GM21825 (cell line): ENCODE measurements at regions not wholly inside any gene's neighbourhood (a gene's known extent, or its start where the extent isn't known, plus 50 kb on each side); places are given as distances from the start of the nearest gene placed in this dataset.

Experiments used
- ATAC-seq: cut with Tn5 transposase; IDR thresholded peaks from one replicate; pipeline ENCODE4 v1.9.1; 2021; ENCODE audit warnings: mild to moderate bottlenecking, moderate library complexity; ENCODE audit not compliant: unreplicated experiment

GRCh38 chr10:21176934-21177480 lies 279.9 kb upstream of the NEBL start:
- ATAC-seq = no peak

DNA sequence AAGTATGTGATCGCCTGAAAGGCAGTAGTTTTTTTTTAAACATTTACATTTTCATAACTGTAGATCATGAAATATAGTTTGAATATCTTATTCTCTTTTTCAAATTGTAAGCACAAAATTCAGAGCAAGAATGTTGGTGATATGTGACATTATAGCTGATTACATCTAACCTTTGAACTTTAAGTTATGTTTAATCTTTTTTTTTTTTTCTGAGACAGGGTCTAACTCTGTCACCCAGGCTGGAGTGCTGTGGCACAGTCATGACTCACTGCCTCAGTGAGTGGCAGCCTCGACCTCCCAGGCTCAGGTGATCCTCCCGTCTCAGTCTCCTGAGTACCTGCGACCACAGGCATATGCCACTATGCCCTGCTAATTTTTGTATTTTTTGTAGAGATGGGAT lies 278.7 kb upstream of the NEBL start:
- no peak for ATAC-seq

- no peak for ATAC-seq
Measured at GRCh38 chr10:21174715-21175495, 277.8 kb upstream of the NEBL start.

GRCh38 chr10:21173802-21174714 lies 276.9 kb upstream of the NEBL start:
- no peak for ATAC-seq

- no peak for ATAC-seq
Measured at GRCh38 chr10:21172930-21173801, 276.1 kb upstream of the NEBL start.

DNA sequence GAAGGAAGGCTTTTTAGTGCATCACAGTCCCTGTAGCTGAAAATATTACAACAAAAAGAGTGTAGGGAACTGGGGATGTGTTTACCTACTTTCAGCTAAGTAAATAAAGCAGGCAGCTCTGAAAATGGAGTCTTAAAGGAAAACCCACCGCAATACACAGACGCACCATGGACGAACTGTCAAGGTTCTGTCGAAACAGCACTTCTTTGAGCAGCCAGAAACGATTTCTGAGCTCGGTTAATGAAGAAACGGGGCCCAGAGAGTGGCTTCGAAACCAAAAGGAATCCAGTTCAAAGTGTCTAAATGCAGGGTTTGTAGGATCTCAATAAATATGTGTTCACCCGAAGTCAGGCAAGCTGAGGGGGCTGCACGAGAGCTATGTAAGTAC lies 275.4 kb upstream of the NEBL start:
- no peak for ATAC-seq

- no peak for ATAC-seq
Measured at GRCh38 chr10:21171936-21172541, 274.9 kb upstream of the NEBL start.

GRCh38 chr10:21171197-21171935 lies 274.3 kb upstream of the NEBL start:
- ATAC-seq = no peak

GRCh38 chr10:21170216-21170615 lies 273.1 kb upstream of the NEBL start:
- no peak for ATAC-seq

DNA sequence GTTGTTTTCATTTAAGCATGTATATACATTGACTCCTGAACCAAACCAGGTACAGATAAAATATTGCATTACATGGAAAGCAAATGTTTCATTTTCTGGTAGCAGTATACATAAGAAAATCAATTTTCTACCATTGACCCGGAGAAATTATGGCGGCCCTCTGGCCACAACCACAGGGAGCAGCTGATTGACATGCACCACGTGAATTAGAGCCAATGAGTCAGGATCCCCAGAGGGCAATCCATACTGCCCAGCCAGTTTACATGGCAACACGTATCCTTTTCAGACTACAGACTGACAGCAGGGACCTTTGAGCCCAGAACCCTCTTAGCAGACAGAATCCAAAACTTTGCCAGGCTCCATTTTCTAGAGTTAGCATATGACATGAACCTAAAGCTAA lies 272.2 kb upstream of the NEBL start:
- no peak for ATAC-seq

DNA sequence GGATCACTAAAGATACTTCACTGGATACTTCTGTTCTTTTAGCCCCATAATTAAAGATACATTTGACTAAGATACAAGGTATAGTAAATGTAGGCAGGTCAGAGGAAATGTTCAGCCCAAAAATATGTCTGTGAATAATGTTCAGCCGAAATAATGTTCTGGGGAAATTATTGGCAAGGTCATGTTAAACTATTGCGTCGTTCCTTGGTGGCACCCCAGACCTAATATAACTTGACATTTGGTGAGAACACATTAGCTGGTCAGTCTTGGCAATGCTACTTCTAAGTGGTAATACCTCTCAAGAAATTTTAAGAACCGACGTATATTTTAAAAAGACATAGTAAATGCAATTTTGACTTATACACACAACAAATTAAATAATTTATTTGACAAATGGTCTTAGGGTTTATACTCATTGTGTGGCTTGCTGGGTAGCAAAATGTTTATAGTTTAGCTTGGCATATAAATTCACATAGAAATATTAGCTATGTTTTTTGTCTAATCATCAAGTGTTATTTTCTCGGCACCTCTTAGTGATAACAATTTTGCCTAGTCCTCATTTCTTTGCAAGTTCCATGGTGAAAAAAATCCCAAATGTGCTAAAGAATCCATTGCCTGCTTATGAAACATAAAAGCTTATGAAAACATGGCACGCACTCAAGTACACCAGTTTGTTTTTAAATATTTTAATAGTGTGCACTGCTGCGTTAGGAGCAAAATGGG lies 270.3 kb upstream of the NEBL start:
- no peak for ATAC-seq

DNA sequence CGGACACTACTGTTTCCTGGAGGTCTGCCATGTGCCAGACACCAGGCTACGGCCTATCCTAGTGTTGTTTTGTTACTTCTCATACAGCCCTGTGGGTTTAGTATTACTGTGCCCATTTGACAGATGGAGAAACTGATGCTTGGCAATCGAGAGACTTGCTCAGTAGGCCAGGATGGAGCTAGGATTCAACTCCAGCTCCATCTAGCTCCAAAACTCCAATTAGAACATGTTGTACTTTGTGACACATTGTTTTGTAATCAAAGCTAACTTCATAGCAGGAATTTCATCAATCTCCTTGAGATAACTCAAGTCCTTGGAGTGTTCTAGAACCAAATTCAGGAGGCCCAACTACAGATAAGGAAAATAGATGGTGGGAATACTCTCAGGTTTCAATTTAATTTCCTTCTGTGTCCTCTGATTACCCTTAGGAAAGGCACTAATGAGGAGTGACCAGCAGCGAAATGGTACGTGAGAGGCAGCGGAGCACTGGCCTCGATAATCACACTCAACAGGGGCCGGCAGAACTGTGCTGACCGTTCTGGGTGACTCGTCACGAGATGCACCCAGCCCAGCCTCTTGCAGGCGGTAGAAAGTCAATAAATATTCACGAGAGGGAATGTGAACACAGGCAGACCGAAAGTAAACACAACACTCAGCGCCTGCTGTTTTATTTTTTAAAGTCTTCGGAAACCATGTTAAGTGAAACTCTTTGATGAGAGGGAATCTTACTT lies 269.6 kb upstream of the NEBL start:
- ATAC-seq = no peak

- no peak for ATAC-seq
Measured at GRCh38 chr10:21165489-21165888, 268.4 kb upstream of the NEBL start.

GRCh38 chr10:21164687-21165086 lies 267.6 kb upstream of the NEBL start:
- ATAC-seq = no peak

GRCh38 chr10:21162948-21163347 lies 265.8 kb upstream of the NEBL start:
- ATAC-seq = no peak

DNA sequence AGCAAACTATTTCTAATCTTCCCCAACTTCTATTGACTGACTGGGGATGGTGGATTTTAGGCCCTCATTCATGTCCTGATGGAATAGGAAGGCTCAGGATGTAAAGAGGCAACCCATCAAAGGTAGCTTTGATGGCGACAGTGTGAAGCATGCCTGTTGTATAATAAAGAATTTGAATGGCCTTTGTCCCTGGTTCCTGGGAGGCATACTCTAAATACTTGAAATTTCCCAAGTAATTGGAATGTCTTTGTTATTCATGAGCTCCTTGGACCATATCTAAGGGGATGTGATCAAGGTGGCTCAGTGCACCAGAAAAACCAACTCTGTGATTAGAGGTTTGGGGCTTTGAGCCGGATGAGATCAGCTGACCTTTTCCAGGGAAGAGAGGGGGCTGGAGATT lies 264.5 kb upstream of the NEBL start:
- ATAC-seq = no peak

DNA sequence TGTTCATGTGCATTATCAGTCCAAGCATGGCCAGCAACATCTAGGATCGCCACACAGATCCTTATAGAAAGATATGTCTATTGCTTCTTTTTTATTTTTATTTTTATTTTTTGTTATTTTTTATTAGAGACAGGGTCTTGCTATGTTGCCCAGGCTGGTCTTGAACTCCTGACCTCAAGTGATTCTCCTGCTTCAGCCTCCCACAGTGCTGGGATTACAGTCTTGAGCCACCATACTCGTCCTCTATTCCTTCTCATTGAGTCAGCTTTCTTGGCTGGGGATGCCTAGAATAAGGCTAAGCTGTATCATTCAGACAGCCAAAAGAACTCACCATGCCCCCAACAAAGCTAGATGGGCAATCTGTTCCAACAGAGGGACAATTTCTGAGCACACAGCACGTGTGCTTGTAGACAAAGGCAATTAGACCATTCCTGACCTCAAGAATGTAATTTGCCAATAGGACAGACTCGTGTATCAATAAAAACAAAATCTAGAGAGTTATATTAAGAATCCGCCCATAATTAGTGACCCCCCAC lies 264.0 kb upstream of the NEBL start:
- ATAC-seq = no peak

DNA sequence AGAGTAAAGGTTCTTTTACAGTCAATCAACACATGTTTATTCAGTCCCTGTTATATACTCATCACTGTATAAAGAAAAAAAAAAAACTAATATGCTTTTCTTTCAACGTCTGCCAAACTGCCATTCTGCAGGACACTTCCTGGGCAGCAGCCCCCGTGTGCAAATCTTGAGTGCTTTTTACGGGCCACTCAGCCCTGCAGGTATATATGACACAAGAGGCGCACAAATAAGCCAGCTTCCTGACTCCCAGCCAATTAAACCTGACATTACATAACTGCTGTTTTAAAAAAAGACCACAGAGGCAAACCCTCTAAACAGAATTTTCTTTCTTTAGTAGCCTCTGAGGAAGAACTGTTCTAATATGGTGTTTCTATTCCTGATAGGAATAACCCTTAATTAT lies 263.0 kb upstream of the NEBL start:
- no peak for ATAC-seq
